Upper lobe of right lung (tissue), 1 donor: ENCODE measurements at regions not wholly inside any gene's neighbourhood (a gene's known extent, or its start where the extent isn't known, plus 50 kb on each side); places are given as distances from the start of the nearest gene placed in this dataset.

Source experiments
- ATAC-seq: fragments of 200-7000 bp; cut with Tn5 transposase; one replicate; pipeline ENCODE4 v1.9.1; 2020; ENCODE audit warnings: mild to moderate bottlenecking, moderate library complexity
- DNase-seq: peaks from one replicate; pipeline ENCODE4 v3.0.0-alpha.2; 2020
- H3K27ac ChIP-seq: fragments of 200-600 bp; one replicate; pipeline ENCODE4 v1.8.0; 2022
- H3K27me3 ChIP-seq: fragments of 200-600 bp; one replicate; pipeline ENCODE4 v1.8.0; 2022; ENCODE audit warnings: mild to moderate bottlenecking
- H3K36me3 ChIP-seq: fragments of 200-600 bp; one replicate; pipeline ENCODE4 v1.8.0; 2022
- H3K4me1 ChIP-seq: fragments of 200-600 bp; one replicate; pipeline ENCODE4 v1.8.0; 2022
- H3K4me3 ChIP-seq: fragments of 200-600 bp; one replicate; pipeline ENCODE4 v1.8.0; 2022; ENCODE audit warnings: mild to moderate bottlenecking
- H3K9me3 ChIP-seq: fragments of 200-600 bp; one replicate; pipeline ENCODE4 v1.8.0; 2022
- CTCF ChIP-seq: fragments of 200-600 bp; IDR thresholded peaks from one replicate; pipeline ENCODE4 v1.8.0; 2022; ENCODE audit warnings: antibody characterized with exemption
- intact Hi-C: fragments of 100-400 bp; cut with DNase I; formaldehyde crosslinking; loops from one replicate; pipeline ENCODE4 v1.11.0; 2022
- donor health status: DM: no; HTN: yes; CAD: no; lungs with severe emphysema.

GRCh38 chr16:66042341-66042740 lies 324.1 kb upstream of the CDH5 start:
- Histone ChIP-seq H3K9me3 (no peaks in the 10 kb centered on the region), H3K4me3 (no peak overlapping the region), H3K4me1 (no peaks in the 10 kb centered on the region), H3K36me3 (no peaks in the 10 kb centered on the region), H3K27me3 (no peaks in the 10 kb centered on the region), H3K27ac (no peak overlapping the region)
- intact Hi-C loops = no loop called here
- DNase-seq (no peak), ATAC-seq (no peak)
- TF ChIP-seq CTCF = no peak

GRCh38 chr16:66041907-66042306 lies 324.6 kb upstream of the CDH5 start:
- TF ChIP-seq CTCF = no peak
- no peaks in the 10 kb centered on the region for H3K4me1 ChIP-seq

GRCh38 chr16:66039793-66040192 lies 326.7 kb upstream of the CDH5 start:
- TF ChIP-seq CTCF = no peak
- DNase-seq (no peak), ATAC-seq (no peak)
- no peak overlapping the region for H3K4me3 ChIP-seq
- H3K4me1 ChIP-seq = peaks cover 8% of the 10 kb centered on the region
- H3K36me3 ChIP-seq = no peaks in the 10 kb centered on the region
- no peaks in the 10 kb centered on the region for H3K9me3 ChIP-seq
- no peak overlapping the region for H3K27ac ChIP-seq
- H3K27me3 ChIP-seq = no peaks in the 10 kb centered on the region
- intact Hi-C loops = no loop called here

More at GRCh38 chr16:66041907-66042306, 324.6 kb upstream of the CDH5 start:
- intact Hi-C loops = no loop called here
- no peaks in the 10 kb centered on the region for H3K36me3 ChIP-seq
- no peak overlapping the region for H3K27ac ChIP-seq
- no peaks in the 10 kb centered on the region for H3K9me3 ChIP-seq
- H3K4me3 ChIP-seq = no peak overlapping the region
- DNase-seq (no peak), ATAC-seq (no peak)
- no peaks in the 10 kb centered on the region for H3K27me3 ChIP-seq

GRCh38 chr16:66036793-66037715 lies 329.4 kb upstream of the CDH5 start:
- Histone ChIP-seq H3K27ac (peak overlapping the region; percentile 11), H3K36me3 (no peaks in the 10 kb centered on the region), H3K4me1 (peaks cover 8% of the 10 kb centered on the region), H3K27me3 (no peaks in the 10 kb centered on the region), H3K4me3 (no peak overlapping the region), H3K9me3 (no peaks in the 10 kb centered on the region)
- no peak for TF ChIP-seq CTCF
- no peak for DNase-seq
- ATAC-seq = peak; percentile 42
- intact Hi-C loops = no loop called here

GRCh38 chr16:66036184-66036583 lies 330.3 kb upstream of the CDH5 start:
- H3K4me1 ChIP-seq = peaks cover 8% of the 10 kb centered on the region
- no peak for TF ChIP-seq CTCF
- DNase-seq = no peak
- no peak overlapping the region for H3K4me3 ChIP-seq
- H3K27me3 ChIP-seq = no peaks in the 10 kb centered on the region
- H3K27ac ChIP-seq = no peak overlapping the region
- no peaks in the 10 kb centered on the region for H3K36me3 ChIP-seq
- H3K9me3 ChIP-seq = no peaks in the 10 kb centered on the region
- intact Hi-C loops = no loop called here
- ATAC-seq = no peak
